Testis (tissue), 2 donors: ENCODE measurements at regions not wholly inside any gene's neighbourhood (a gene's known extent, or its start where the extent isn't known, plus 50 kb on each side); places are given as distances from the start of the nearest gene placed in this dataset.

Experiments
- POLR2A ChIP-seq: fragments of 450-650 bp; IDR thresholded peaks from one replicate; pipeline ENCODE4 v1.6.1; 2017; ENCODE audit warnings: antibody characterized with exemption, mild to moderate bottlenecking, moderate library complexity
- TF ChIP-seq, protein P1 (sequence below), 3 experiments: fragments of 450-650 bp in 2 of 3; fragments of 200-600 bp in 1 of 3; sonication (generic) in 1 of 3; IDR thresholded peaks; one replicate each; pipeline ENCODE4 v1.5.1; 2016 to 2019; ENCODE audit warnings: antibody characterized with exemption in 3 of 3, mild to moderate bottlenecking in 2 of 3, moderate library complexity in 1 of 3

DNA sequence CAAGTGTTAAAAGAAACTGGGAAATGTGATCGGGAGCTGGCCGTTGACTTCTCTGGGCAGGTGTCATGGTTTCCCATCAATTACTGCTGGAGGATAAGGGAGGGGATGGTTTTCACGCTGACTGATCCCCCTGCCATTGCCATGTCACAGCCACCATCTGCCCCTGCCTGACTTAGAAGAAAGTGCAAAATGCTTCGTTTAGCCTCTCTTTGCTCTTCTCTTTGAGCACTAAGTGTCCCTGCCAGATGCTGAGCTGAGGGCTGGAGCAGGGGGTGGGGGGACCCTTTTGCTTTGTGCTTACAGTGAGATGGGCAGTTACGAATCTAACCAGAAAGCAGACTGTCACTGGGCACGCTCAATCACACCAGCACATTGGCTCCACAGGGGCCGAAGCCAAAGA lies 138.4 kb upstream of the ALDH1B1 start:
- TF ChIP-seq, protein P1, sequence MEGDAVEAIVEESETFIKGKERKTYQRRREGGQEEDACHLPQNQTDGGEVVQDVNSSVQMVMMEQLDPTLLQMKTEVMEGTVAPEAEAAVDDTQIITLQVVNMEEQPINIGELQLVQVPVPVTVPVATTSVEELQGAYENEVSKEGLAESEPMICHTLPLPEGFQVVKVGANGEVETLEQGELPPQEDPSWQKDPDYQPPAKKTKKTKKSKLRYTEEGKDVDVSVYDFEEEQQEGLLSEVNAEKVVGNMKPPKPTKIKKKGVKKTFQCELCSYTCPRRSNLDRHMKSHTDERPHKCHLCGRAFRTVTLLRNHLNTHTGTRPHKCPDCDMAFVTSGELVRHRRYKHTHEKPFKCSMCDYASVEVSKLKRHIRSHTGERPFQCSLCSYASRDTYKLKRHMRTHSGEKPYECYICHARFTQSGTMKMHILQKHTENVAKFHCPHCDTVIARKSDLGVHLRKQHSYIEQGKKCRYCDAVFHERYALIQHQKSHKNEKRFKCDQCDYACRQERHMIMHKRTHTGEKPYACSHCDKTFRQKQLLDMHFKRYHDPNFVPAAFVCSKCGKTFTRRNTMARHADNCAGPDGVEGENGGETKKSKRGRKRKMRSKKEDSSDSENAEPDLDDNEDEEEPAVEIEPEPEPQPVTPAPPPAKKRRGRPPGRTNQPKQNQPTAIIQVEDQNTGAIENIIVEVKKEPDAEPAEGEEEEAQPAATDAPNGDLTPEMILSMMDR (IDR thresholded peaks at IDR 0.05) = no peak
- no peak for TF ChIP-seq POLR2A
